GM18520 (cell line): ENCODE measurements at regions not wholly inside any gene's neighbourhood (a gene's known extent, or its start where the extent isn't known, plus 50 kb on each side); places are given as distances from the start of the nearest gene placed in this dataset.
"Not testable (repeated sequence)": the region's sequence is repeated elsewhere in the genome, so short reads cannot be mapped to it uniquely, and the experiment has no call there.

Source experiments
- ATAC-seq: cut with Tn5 transposase; IDR thresholded peaks from one replicate; pipeline ENCODE4 v1.9.1; 2021; ENCODE audit not compliant: unreplicated experiment

DNA sequence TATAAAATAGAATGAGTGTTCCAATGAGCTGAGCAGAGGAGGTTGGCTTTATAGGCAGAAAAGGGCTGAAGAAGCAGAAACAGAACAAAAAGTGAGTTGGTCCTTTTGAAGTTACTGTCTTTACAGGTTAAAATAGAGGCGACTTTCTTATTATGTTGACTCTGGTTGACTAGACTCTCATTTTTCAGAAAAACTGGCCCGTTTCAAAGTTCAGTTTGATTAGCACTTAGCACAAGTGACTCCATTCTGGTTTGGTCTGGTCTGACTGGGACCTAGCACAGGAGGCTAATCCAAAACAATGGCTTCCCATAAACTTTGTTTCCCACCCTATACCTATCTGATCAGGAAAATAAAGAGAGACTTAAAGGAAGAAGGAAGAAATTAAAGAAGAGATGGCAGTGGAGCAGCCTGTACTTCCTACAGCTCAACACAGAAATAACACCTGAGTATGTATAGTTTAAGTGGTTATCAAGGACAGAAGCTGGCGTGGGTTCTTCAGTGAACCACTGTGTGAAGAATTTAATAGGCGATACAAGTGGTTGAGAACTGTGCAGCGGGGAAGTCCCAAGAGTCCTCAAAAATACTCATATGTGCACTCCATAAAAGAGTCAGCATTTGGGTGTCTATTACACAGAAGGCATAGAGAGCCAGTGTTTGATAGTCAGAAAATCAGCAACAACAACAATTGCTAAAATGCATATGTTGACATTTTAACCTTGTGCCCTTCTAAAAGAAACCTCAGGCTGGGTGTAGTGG lies 554.8 kb upstream of the HTR2C start:
- no peak for ATAC-seq

DNA sequence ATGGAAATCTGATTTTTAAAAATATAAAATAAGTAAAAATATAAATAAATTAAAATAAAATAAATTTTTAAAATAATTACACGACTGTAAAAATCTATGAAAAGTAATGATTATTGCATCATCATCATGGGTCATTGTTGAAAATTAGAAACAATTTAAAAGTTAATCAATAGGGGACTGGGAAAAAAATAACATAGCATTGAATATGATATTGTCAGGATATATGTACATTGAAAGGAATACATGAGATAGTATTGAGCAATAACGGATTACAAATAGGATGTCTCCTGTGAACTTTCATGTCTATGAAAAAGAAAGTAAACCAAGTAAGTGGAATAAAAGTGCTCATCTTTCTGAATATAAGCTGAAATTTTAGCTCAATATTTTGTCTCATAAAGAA lies 566.8 kb upstream of the HTR2C start:
- no peak for ATAC-seq

- ATAC-seq: no peak
These were observed 567.9 kb upstream of the HTR2C start for GRCh38 chrX:114015966-114016365.

DNA sequence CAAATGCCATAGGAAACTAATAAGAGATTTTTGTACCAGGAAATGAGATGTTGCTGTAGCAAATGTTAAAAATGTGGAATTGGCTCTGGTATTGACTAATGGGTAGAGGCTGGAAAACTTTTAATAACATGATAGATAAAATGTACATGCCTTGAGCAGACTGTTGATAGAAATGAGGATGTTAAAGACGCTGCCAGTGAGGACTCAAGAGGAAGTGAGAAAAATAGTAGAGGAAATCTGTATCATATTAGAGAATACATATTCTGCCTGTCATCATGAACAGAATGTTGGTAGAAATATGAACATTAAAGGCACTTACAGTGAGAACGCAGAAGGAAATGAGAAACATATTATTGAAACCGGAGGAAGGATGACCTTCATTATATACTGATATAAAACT lies 577.2 kb upstream of the HTR2C start:
- no peak for ATAC-seq

DNA sequence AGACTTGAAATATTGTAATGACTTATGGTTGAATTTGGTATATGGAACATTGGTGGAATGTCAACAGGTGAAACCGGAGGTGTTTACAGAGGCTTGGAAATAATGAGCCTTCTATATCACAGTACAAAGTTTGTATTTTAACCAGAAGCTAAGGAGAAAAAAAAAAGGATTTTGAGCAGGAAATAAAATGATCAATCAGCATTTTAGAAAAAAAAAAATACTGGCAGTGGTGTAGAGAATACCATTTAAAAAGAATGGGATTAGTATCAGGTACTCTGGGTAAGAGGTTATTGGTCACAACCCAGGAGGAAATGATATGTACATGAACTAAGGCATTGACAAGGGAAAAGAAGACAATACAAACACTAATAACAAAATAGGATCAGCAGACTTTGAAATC lies 587.1 kb upstream of the HTR2C start:
- no peak for ATAC-seq

DNA sequence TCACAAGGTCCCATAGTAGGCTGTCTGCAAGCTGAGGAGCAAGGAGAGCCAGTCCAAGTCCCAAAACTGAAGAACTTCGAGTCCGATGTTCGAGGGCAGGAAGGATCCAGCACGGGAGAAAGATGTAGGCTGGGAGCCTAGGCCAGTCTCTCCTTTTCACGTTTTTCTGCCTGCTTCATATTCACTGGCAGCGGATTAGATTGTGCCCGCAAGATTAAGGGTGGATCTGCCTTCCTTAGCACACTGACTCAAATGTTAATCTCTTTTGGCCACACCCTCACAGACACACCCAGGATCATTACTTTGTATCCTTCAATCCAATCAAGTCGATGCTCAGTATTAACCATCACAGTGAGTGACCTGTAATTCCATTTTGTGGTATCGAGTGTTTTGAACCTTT lies 592.2 kb upstream of the HTR2C start:
- ATAC-seq: not testable (repeated sequence)

- not testable (repeated sequence) for ATAC-seq
These were observed 593.2 kb upstream of the HTR2C start for GRCh38 chrX:113990669-113991068.

- ATAC-seq: not testable (repeated sequence)
These were observed 595.5 kb upstream of the HTR2C start for GRCh38 chrX:113988315-113988935.

- no peak for ATAC-seq
These were observed 597.5 kb upstream of the HTR2C start for GRCh38 chrX:113986427-113986826.

GRCh38 chrX:113982766-113983165 lies 601.1 kb upstream of the HTR2C start:
- no peak for ATAC-seq

DNA sequence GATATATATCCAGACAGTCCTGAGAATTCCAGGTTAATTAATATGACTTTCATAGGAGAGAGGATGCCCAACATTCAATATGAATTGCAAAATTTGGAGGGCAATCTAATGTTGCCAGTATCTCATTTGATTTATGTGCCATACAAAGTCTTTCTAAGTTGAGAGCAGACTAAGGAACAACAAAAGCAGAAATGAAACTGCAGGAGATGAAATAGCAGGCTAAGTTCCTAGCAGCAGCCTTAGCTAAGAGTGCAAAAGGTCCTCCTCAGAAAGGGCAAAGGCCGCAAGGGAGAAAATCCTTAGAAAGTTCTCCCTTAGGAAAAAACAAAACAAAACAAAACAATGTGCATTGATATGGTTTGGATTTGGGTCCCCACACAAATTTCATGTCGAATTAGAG lies 602.9 kb upstream of the HTR2C start:
- ATAC-seq: no peak

- no peak for ATAC-seq
These were observed 606.0 kb upstream of the HTR2C start for GRCh38 chrX:113977887-113978286.

GRCh38 chrX:113975441-113975840 lies 608.4 kb upstream of the HTR2C start:
- ATAC-seq: no peak

DNA sequence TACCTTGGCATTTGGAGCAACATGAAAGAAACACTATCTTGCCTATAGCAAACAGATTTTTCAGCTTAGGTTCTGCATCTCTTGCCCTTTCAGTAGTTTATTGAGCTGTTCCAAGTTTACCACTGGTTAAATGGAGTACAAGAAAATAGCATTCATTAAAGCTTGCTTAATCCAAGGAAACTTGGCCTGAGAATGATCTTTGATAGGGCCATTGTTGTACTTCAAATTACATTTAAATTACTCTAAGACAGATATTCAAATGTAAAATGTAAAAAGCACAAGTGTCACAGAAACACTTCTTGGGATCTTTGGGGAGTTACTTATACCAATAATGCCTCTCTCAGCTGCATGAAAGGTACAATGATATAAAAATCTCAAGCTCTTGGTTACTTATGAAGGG lies 609.0 kb upstream of the HTR2C start:
- no peak for ATAC-seq

DNA sequence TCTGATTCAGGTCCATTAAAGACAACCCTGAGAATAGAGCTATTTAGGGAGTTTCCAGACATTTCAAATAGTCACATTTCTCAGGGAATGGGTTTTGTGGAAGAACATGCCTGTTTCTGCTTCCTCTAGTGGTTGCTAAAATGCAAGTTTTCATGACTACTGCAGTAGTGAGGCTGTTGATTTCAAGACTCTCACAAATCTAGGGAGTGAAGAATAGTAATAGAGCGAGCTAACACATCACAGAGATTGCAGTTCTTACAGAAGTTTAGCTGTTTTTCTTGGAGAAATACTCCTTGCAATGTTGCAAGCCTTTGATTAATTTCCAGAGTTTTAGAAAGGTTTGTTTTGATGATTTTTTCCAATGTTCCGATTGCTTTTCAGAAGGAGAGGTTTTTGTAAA lies 610.2 kb upstream of the HTR2C start:
- no peak for ATAC-seq

DNA sequence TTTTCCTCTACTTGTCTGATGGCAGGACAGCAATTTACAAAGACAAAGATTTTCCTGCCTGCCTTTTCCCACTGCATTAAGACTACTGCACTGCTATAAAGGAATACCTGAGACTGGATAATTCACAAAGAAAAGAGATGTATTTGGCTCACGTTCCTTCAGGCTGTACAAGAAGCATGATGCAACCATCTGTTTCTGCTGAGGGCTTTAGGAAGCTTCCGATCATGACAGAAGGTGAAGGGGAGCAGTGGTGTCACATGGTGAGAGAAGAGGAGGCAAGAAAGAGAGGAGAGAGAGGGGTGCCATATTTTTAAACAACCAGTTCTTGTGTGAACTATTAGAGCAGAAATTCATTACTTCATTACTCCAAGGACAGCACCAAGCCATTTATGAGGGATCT lies 617.1 kb upstream of the HTR2C start:
- no peak for ATAC-seq

- no peak for ATAC-seq
These were observed 621.5 kb upstream of the HTR2C start for GRCh38 chrX:113962343-113962742.

DNA sequence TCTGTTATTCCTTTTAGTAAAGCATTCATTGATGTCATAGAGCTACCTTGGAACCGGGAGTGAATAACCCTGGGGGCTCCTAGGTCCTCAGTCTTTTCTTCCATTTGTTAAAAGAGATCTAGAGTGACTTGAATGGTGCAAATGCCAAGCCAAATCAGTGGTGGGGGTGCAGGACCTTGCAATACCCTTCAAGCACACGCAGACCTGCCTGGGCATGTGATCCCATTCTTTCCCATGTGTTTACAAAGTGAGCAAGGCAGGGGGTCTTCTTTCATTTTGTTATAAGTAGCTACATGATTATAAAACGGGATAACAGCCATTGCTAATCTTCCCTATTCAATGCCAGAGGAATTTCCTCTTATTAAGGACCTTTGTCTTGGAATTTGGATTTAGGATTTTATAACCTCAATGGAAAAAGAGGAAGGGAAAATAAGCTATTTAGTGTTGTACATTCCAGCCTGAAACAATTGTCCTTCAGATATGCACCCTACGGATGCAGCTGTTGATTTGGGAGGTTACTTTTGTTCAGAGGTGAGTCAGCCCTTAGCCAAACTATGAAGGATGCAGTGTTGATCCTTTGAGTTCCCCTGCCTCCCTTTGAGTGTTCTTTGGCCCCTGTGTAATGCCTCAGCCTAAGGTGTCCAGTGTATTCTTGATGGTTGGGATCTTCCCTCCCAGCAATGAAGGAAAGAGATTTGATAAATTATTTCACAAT lies 623.8 kb upstream of the HTR2C start:
- ATAC-seq: no peak

- ATAC-seq: no peak
These were observed 627.0 kb upstream of the HTR2C start for GRCh38 chrX:113956936-113957335.

DNA sequence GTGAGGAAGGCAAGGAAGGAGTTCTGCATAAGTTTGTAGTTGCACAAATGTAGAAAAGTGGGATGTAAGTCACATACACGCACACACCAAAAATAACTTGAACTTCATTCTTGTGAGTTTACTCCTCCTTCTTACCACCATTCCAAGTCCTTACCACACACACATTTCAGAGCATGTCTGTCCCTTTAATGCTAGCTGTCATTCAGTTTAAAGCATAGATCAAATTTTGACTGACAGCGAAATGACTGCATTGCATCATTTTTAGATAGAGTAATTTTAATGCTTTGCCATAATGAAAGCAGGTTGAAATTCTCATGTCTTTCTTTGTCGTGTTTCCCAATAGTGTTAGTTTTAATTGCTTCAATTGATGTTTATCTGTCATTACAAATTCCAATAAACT lies 629.6 kb upstream of the HTR2C start:
- ATAC-seq: no peak

- ATAC-seq: no peak
These were observed 633.7 kb upstream of the HTR2C start for GRCh38 chrX:113950081-113950678.

DNA sequence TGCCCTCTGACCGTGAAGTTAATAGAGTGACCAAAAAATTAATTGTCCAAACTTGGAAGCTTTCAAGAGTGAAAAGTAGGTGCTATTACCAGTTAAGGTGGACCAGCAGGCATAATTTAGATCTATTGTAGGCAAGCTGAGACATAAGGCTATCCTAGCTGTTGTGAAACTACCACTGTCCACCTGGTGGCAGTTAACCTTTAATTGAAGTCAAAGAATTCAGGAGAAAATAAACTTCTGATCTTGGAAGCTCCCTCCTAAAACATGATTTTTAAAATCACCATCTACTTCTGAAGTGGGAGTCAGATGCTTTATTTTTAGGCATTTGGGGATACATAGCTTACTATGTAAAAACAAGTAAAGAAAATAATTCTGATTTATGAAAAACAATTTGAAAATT lies 636.3 kb upstream of the HTR2C start:
- ATAC-seq: no peak
